Memory B cell (primary cell): ENCODE measurements at regions not wholly inside any gene's neighbourhood (a gene's known extent, or its start where the extent isn't known, plus 50 kb on each side); places are given as distances from the start of the nearest gene placed in this dataset.

Experiments
- ATAC-seq: fragments of 150-1000 bp; cut with Tn5 transposase; 2 replicates; pipeline ENCODE4 v1.10.0; 2021; ENCODE audit warnings: low read depth, mild to moderate bottlenecking, moderate library complexity
- DNase-seq, 2 donors: peaks; one replicate each; pipeline ENCODE4 v3.0.0; 2022; ENCODE audit warnings: low spot score in 2 of 2
- H3K27ac Mint-ChIP-seq: one replicate; pipeline ENCODE4 v1.8.0; 2022; ENCODE audit warnings: mild to moderate bottlenecking, moderate library complexity, mixed read lengths
- H3K27me3 Mint-ChIP-seq: one replicate; pipeline ENCODE4 v1.8.0; 2022; ENCODE audit warnings: mixed read lengths
- H3K36me3 Mint-ChIP-seq: one replicate; pipeline ENCODE4 v1.8.0; 2022; ENCODE audit warnings: mild to moderate bottlenecking, mixed read lengths
- H3K4me1 Mint-ChIP-seq: one replicate; pipeline ENCODE4 v1.8.0; 2022; ENCODE audit warnings: mixed read lengths
- H3K4me3 Mint-ChIP-seq: one replicate; pipeline ENCODE4 v1.8.0; 2022; ENCODE audit warnings: mild to moderate bottlenecking, moderate library complexity, mixed read lengths
- H3K9me3 Mint-ChIP-seq: one replicate; pipeline ENCODE4 v1.8.0; 2022; ENCODE audit warnings: mixed read lengths

- ATAC-seq (no peak), DNase-seq (no peak)
- Mint-ChIP-seq H3K9me3 (peaks cover 4% of the 10 kb centered on the region), H3K4me3 (no peak overlapping the region), H3K27me3 (peaks cover 4% of the 10 kb centered on the region), H3K36me3 (no peaks in the 10 kb centered on the region), H3K27ac (no peak overlapping the region), H3K4me1 (no peaks in the 10 kb centered on the region)
Measured at GRCh38 chr16:13545271-13545670, 374.7 kb upstream of the ERCC4 start.

DNA sequence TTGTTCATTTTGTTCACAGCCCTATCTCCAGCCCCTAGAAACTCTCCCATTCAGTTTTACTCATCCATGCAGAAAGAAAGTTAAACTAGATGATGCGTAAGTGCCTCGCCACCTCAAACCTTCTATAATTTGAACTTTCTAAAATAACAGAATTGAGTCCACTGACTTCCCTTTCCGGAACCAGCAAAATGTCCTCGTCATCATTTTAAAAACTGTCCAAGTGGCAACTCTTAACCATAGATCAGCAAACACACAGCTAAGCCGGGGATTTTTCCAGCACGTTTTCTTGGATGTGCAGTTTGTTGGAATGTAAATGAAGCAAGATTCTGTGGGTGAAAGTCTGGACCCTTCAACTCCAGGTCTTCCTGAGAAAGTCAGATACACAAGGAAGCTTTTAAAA, 369.7 kb upstream of the ERCC4 start:
- H3K9me3 Mint-ChIP-seq: peaks cover 4% of the 10 kb centered on the region
- no peaks in the 10 kb centered on the region for H3K4me1 Mint-ChIP-seq
- no peak overlapping the region for H3K4me3 Mint-ChIP-seq
- no peaks in the 10 kb centered on the region for H3K36me3 Mint-ChIP-seq
- DNase-seq: no peak
- no peak for ATAC-seq
- peaks cover 2% of the 10 kb centered on the region for H3K27me3 Mint-ChIP-seq
- no peak overlapping the region for H3K27ac Mint-ChIP-seq

DNA sequence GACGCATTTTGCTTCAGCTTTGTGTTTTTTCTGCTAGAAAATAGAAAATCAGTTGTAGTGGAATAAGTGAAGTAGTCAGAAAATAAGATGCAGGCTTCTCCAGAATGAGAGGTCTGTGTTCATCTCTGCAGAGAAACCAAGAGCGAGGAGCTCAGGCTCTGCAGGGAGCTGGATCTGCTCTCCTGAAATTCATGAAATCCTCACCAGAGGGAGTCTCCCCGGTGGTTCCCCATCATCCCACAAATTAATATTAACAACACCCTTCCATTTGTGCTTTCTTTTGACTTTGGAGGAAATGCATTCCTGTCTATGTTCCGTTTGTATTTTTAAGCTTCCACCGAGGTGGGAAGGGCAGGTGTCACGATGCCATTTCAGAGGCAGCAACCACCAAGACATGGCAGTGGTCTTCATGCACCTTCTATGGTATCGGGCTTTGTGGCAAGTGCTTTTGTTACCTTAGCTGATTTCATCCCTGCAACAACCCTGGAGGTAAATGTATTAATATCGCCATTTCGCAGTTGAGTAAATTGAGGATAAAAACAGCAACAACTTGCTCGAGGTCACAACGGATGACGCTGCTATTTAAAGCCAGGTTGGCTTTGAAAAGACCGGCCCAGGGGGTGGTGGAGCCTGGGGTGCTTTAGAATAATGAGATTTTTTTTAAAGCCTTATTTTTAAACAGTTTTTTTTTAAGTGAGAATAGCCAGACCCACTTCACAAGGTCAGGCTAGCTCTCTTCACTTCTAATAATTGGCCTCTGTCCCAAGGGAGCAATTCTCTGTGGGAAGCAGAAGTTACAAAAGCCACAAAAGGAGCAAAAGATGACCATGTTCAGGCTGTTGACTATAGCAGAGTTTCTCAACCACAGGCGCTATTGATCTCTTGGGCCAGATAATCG, 367.6 kb upstream of the ERCC4 start:
- Mint-ChIP-seq H3K27ac (no peak overlapping the region), H3K4me1 (no peaks in the 10 kb centered on the region), H3K4me3 (no peak overlapping the region), H3K36me3 (no peaks in the 10 kb centered on the region), H3K27me3 (peaks cover 2% of the 10 kb centered on the region), H3K9me3 (peaks cover 3% of the 10 kb centered on the region)
- ATAC-seq: no peak
- DNase-seq: no peak

DNA sequence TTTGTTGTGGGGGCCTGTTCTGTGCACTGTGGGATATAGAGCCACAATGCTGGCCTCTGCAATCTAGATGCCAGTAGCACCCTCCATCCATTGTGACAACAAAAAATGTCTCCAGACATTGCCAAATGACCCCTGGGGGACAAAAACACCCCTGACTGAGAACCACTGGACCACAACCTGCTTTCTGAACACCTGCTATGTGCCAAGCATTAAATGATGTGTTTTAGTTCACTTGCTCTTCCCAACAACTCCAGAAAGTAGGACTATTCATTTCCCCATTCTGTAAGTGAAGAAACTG, 367.0 kb upstream of the ERCC4 start:
- H3K9me3 Mint-ChIP-seq: peaks cover 3% of the 10 kb centered on the region
- no peak overlapping the region for H3K4me3 Mint-ChIP-seq
- no peaks in the 10 kb centered on the region for H3K4me1 Mint-ChIP-seq
- H3K27ac Mint-ChIP-seq: no peak overlapping the region
- H3K36me3 Mint-ChIP-seq: no peaks in the 10 kb centered on the region
- DNase-seq (no peak), ATAC-seq (no peak)
- H3K27me3 Mint-ChIP-seq: peaks cover 2% of the 10 kb centered on the region

DNA sequence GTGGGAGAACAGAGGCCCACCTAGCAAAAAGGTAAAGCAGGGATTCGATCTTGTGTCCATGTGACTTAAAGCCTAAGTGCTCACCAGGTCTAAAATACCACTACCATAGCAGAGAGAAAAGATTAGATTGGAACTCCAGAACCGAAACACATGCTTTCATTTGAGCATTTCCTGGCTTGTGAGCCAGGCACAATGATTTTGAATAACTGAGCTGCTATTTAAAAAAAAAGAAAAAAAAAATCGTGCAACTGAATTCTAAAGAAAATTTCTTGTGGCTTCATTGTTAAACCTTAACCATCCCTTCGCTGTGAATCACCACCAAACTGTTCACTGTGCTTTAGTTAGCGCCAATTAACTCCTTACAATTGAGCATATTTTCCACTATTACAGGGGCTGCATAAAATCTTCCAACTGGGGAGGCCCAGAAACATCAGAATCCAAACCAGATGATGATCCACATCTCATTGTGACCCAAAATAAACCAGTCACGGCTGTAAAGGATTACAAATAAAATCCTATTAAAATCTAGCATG, 366.4 kb upstream of the ERCC4 start:
- H3K36me3 Mint-ChIP-seq: no peaks in the 10 kb centered on the region
- H3K27me3 Mint-ChIP-seq: peaks cover 2% of the 10 kb centered on the region
- DNase-seq (no peak), ATAC-seq (no peak)
- no peak overlapping the region for H3K27ac Mint-ChIP-seq
- H3K9me3 Mint-ChIP-seq: peaks cover 3% of the 10 kb centered on the region
- no peaks in the 10 kb centered on the region for H3K4me1 Mint-ChIP-seq
- H3K4me3 Mint-ChIP-seq: no peak overlapping the region

DNA sequence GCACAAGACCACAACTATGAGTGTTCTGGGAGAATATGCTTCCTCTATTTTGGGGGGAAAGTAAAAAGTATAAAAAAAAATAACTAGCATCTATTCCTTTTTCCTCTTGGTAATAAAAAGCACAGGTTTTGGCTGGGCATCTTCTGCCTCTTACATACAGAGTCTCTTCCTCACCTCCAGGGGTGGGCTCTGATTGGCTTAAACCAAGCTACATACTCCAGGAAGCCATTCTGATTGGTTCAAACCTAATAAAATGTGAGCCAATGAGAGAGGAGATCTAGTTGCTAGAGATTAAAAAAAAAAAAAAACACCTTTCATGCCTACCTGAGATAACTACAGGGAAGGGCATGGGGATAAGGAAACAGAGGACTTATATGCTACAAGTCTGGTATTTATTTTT, 365.9 kb upstream of the ERCC4 start:
- Mint-ChIP-seq H3K9me3 (peaks cover 3% of the 10 kb centered on the region), H3K27ac (no peak overlapping the region), H3K36me3 (no peaks in the 10 kb centered on the region)

DNA sequence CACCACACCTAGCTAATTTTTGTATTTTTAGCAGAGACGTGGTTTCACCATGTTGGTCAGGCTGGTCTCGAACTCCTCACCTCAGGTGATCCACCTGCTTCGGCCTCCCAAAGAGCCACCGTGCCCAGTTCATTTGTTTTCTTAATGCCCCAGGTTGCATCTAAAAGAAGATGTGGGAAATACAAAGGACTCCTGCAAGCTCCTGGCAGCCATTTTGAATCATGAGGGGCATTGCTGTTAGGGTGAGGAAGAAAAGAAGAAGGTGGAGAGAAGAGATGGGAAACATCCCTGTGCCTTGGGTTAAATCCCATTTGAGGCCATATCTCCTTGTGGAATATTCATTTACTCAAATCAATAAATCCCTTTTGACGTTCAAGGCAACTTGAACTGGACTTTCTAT, 365.3 kb upstream of the ERCC4 start:
- Mint-ChIP-seq H3K36me3 (no peaks in the 10 kb centered on the region), H3K4me1 (no peaks in the 10 kb centered on the region), H3K27ac (no peak overlapping the region), H3K27me3 (peaks cover 2% of the 10 kb centered on the region), H3K9me3 (peaks cover 3% of the 10 kb centered on the region), H3K4me3 (no peak overlapping the region)
- ATAC-seq (no peak), DNase-seq (no peak)

More for the DNA sequence above, 365.9 kb upstream of the ERCC4 start:
- Mint-ChIP-seq H3K4me3 (no peak overlapping the region), H3K4me1 (no peaks in the 10 kb centered on the region), H3K27me3 (peaks cover 2% of the 10 kb centered on the region)
- DNase-seq (no peak), ATAC-seq (no peak)

- H3K27ac Mint-ChIP-seq: no peak overlapping the region
- H3K4me1 Mint-ChIP-seq: no peaks in the 10 kb centered on the region
- no peak for DNase-seq
- H3K4me3 Mint-ChIP-seq: no peak overlapping the region
- no peak for ATAC-seq
- no peaks in the 10 kb centered on the region for H3K27me3 Mint-ChIP-seq
- H3K36me3 Mint-ChIP-seq: no peaks in the 10 kb centered on the region
- peaks cover 1% of the 10 kb centered on the region for H3K9me3 Mint-ChIP-seq
Measured at GRCh38 chr16:13557418-13557817, 362.5 kb upstream of the ERCC4 start.

DNA sequence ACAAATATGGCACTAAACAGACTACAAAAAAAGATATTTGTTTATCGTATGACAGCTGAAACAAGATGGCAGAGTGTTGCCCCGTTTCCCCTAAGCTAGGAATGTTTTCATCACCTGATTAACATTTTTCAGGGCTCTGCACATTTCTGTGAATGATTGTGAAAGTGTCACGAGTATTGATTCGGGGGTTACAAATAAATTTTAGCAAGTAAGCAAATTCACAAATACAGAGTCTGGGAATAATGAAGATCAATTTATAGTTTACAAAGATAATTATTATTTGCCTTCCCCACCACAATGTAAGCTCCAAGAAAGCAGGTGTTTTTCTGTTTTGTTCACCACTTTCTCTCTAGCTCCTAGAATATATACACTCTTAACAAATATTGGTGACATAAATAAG, 361.2 kb upstream of the ERCC4 start:
- no peaks in the 10 kb centered on the region for H3K4me1 Mint-ChIP-seq
- ATAC-seq: no peak
- no peak for DNase-seq
- no peak overlapping the region for H3K27ac Mint-ChIP-seq
- H3K4me3 Mint-ChIP-seq: no peak overlapping the region
- H3K9me3 Mint-ChIP-seq: peaks cover 1% of the 10 kb centered on the region
- no peaks in the 10 kb centered on the region for H3K36me3 Mint-ChIP-seq
- no peaks in the 10 kb centered on the region for H3K27me3 Mint-ChIP-seq

DNA sequence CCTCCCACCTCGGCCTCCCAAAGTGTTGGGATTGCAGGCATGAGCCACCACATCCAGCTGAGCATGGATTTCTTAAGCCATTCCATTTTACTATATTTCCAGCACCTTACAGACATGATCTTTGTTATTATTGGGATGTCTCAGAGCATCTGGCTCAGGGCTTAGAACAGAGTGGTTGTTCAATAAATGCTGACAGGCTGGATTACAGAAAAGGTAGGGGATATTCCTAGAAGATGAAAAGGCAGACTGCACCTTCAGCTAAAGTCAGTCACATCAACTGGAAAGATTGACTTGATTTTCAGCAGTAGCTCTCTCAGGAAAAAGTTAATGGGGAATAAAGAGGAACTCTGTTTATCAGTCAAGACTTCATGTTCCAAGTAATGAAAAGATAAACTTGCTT, 360.3 kb upstream of the ERCC4 start:
- Mint-ChIP-seq H3K4me1 (no peaks in the 10 kb centered on the region), H3K9me3 (peaks cover 1% of the 10 kb centered on the region), H3K4me3 (no peak overlapping the region), H3K36me3 (no peaks in the 10 kb centered on the region), H3K27ac (no peak overlapping the region), H3K27me3 (no peaks in the 10 kb centered on the region)
- DNase-seq (no peak), ATAC-seq (no peak)

DNA sequence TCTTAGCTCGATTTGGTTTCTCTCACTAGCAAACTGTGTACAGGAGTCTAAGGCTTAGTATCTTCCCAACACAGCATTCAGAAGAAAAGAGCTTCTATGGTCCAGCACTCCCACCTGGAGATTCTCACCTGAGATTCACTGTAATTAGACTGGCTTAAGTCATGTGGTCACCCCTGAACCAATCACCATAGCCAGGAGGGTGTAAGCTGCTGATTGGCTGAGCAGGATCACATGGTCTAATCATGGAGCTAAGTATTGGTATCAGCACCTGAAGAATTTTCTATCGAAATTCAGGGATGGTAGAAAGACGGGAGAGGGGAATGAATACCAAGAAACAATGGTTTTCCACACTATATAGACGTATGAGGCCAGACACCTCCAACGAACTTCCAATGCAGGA, 359.8 kb upstream of the ERCC4 start:
- Mint-ChIP-seq H3K9me3 (peaks cover 1% of the 10 kb centered on the region), H3K36me3 (no peaks in the 10 kb centered on the region), H3K4me3 (no peak overlapping the region), H3K27ac (no peak overlapping the region), H3K4me1 (no peaks in the 10 kb centered on the region), H3K27me3 (no peaks in the 10 kb centered on the region)
- ATAC-seq: no peak
- DNase-seq: no peak

DNA sequence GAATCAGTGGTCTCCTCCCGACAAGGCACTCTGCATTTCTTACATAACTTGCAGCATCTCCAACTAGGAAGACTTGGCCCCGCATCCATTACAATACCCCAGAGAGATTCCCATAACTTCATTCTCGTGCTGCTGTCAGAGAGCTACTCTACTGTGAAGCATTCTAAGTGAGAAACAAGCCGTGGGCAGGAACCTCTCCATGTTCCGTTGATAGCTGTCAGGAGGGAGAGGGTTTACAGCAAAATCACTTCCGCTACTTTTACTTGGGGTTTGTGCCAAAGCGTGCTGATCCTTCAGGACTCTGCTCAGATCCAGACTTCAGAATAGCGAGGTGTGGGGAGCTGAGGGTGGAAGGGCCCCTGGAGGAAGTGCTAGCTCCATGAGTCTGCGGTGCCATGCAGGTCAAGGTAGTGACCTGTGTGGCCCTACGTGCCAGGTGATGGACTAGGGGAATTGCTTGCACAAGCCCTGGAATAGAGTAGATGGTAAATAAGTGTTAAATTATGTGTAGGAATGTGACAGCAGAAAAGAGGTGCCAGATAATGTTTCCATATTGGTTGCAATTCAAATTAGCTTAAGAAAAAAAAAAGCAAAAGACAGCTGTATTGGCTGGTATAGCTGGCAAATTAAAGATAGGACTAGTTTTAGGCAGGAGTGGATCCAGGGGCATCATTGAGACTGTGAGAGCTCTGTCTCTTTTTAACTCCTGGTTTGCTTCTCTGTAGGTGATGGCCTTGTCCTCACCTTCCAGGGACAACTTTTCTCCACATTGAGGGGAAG, 358.5 kb upstream of the ERCC4 start:
- Mint-ChIP-seq H3K9me3 (peaks cover 3% of the 10 kb centered on the region), H3K36me3 (no peaks in the 10 kb centered on the region), H3K4me1 (no peaks in the 10 kb centered on the region), H3K4me3 (no peak overlapping the region), H3K27ac (no peak overlapping the region), H3K27me3 (no peaks in the 10 kb centered on the region)
- ATAC-seq: no peak
- DNase-seq: no peak

DNA sequence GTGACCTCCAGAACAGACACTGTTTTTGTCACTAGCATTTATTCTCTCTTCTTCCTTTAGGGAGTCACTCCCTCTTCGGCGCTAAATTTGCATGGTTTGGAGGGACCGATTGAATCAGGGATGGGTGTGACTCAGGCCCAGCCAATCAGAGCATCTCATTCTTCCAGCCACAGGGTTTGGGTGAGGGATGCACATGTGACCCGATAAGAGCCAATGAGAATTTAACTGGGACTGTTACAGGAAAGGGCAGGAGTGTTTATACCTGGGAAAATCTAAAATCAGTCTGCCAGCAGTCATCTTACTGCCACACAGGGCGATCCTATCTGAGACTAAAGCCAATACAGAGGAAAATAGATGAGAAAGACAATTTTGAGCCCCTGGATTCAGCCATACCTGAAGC, 351.2 kb upstream of the ERCC4 start:
- H3K4me3 Mint-ChIP-seq: no peak overlapping the region
- no peaks in the 10 kb centered on the region for H3K4me1 Mint-ChIP-seq
- peaks cover 4% of the 10 kb centered on the region for H3K9me3 Mint-ChIP-seq
- DNase-seq: no peak
- no peaks in the 10 kb centered on the region for H3K36me3 Mint-ChIP-seq
- H3K27ac Mint-ChIP-seq: no peak overlapping the region
- no peaks in the 10 kb centered on the region for H3K27me3 Mint-ChIP-seq
- ATAC-seq: no peak

- no peak for ATAC-seq
- Mint-ChIP-seq H3K27ac (no peak overlapping the region), H3K9me3 (peaks cover 4% of the 10 kb centered on the region), H3K4me3 (no peak overlapping the region), H3K27me3 (no peaks in the 10 kb centered on the region), H3K36me3 (no peaks in the 10 kb centered on the region), H3K4me1 (no peaks in the 10 kb centered on the region)
- DNase-seq: no peak
Measured at GRCh38 chr16:13569986-13570385, 350.0 kb upstream of the ERCC4 start.
